ENCODE measurements at regions not wholly inside any gene's neighbourhood (a gene's known extent, or its start where the extent isn't known, plus 50 kb on each side); places are given as distances from the start of the nearest gene placed in this dataset.
"Not testable (repeated sequence)": the region's sequence is repeated elsewhere in the genome, so short reads cannot be mapped to it uniquely, and the experiment has no call there.

GRCh38 chr2:64924170-64924934, 64.8 kb upstream of the SLC1A4 start:
- DNase-seq = no peak

DNA sequence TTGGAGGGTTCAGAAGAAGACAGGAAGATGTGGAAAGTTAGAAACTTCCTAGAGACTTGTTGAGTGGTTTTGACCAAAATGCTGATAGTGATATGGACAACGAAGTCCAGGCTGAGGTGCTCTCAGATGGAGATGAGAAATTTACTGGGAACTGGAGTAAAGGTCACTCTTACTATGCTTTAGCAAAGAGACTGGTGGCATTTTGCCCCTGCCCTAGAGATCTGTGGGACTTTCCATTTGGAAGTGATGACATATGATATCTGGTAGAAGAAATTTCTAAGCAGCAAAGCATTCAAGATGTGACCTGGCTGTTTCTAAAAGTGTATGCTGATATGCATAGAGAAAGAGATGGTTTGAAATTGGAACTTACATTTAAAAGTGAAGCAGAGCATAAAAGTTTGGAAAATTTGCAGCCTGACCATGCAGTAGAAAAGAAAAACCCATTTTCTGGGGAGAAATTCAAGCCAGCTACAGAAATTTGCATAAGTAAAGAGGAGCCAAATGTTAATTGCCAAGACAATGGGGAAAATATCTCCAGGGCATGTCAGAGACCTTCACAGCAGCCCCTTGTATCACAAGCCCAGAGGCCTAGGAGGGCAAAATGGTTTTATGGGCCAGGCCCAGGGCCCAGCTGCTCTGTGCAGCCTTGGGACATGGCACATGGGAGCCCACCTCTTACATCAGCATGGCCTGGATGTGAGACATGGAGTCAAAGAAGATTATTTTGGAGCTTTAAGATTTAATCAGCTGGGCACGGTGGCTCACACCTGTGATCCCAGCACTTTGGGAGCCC, 63.1 kb upstream of the SLC1A4 start:
- DNase-seq = not testable (repeated sequence)

- DNase-seq = no peak
Measured at GRCh38 chr2:64928813-64929212, 60.4 kb upstream of the SLC1A4 start.

DNA sequence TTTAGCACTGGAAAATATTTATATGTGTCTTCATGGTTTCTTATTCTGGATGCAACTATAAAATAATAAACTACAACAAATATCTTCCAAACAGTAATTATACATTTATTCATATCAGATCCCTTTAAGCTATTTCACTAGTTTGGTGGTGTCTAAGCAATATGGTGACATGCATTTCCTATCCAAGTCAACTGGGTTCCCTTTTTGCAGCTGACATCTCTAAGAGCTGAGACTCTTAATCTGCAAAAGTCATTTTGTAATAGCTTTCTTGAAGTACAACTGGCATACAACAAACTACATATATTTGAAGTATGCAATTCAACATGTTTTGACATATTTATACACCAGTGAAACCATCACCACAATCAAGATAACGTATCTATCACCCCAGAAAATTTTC, 59.9 kb upstream of the SLC1A4 start:
- no peak for DNase-seq

GRCh38 chr2:64930258-64930671, 58.9 kb upstream of the SLC1A4 start:
- no peak for DNase-seq

DNA sequence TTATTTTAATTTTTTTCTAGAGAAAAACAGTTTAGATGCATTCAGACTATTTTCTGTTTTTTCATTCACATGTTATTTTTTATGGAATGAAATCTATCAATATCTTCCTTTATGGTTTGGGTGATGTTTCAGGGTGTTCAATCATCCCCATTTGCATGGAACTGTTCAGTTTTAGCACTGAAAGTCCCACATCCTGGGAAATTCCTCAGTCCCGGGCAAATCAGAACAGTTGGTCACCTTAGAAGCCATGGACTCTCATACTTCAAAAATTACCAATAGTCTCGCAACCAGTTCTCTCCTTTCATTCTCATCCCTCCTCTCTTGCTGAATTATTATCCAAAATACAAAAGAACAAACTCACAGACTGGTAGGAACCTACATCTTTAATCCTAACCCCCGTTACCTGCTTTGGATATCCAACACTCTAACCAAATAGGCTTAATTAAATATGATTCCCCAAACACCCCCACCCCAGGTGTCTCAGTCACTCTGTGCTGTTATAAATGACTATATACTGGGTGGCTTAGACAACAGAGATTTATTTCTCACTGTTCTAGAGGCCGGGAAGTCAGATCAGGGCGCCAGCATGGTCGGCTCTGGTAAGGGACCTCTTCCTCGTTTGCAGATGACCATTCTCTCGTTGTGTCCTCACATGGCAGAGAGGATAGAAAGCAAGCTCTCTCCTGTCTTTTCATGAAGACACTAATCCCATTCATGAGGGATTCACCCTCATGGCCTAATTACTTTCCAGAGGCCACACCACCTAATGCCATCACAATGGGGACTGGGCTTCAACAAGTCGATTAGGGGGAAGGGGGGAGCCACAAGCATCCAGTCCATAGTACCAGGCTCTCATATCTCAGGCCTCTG, 57.7 kb upstream of the SLC1A4 start:
- DNase-seq = no peak

DNA sequence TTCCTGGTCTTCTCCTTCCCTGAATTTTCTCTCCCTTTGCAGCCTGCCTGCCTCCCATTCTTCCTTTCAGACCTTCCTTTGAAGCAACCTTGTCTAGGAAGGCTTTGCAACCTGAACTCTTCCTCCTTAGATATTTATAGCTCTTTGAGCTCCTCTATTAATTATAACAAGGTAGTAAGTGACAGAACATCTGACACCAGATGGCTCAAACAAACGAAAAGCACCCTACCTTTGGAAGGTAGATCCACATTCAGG, 57.2 kb upstream of the SLC1A4 start:
- DNase-seq = no peak

DNA sequence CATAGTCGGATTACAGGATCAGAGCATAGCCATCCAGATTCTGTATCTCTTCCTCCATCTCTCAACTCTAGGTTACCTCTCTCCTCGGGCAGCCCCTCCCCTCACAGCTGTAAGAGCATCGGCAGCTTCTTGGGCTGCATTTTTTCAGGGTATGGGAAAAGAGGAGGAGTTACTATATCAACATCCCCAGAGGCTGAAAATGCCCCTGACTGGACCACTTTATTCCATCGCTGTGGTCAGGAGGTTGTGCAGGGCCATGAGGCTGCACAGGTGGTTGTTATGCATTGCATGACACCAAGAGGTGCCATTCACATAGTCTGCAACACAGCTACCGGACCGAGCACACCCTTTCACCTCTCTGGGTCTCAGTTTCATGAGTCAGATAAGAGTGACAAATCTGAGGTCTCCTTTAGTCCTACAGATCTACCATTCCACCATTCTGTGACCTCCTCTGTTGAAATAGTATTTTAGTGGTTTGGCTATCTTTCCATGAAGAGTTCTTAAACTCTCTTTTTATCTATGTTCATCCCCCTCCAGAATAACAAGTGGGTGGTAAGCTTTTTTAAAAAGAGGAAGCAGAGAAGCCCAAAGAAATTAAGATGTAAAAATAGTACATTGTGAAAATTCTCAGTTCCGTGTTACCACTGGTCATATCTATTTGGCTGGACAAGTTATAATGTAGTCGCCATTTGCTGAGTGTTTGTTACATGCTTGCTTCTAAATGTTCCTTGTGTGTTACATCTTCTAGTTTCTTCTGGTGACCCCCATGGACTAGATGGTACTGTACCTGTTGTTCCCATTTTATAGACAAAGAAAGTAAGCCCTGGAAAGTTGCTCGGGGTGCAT, 56.6 kb upstream of the SLC1A4 start:
- DNase-seq = no peak

DNA sequence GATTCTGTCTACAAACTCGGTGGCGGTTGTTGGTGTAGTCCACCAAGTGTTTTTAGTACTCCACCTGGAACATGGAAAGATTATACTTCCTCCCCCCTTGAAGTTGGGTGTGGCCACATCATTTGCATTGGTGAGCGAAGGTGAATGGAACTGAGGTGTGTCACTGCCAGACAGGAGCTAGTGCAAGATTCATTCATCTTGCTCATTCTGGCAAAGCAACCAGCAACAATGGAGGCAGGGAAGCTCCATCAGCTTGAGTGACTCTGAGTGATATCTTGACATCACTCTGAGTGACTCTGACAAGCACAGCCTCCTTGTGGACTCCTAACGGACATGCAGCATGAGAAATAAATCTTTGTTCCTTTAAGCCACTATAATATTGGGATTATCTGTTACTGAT, 54.7 kb upstream of the SLC1A4 start:
- DNase-seq = no peak

GRCh38 chr2:64936809-64937208, 52.4 kb upstream of the SLC1A4 start:
- DNase-seq = no peak

GRCh38 chr2:64937314-64937686, 51.9 kb upstream of the SLC1A4 start:
- DNase-seq = not testable (repeated sequence)

DNA sequence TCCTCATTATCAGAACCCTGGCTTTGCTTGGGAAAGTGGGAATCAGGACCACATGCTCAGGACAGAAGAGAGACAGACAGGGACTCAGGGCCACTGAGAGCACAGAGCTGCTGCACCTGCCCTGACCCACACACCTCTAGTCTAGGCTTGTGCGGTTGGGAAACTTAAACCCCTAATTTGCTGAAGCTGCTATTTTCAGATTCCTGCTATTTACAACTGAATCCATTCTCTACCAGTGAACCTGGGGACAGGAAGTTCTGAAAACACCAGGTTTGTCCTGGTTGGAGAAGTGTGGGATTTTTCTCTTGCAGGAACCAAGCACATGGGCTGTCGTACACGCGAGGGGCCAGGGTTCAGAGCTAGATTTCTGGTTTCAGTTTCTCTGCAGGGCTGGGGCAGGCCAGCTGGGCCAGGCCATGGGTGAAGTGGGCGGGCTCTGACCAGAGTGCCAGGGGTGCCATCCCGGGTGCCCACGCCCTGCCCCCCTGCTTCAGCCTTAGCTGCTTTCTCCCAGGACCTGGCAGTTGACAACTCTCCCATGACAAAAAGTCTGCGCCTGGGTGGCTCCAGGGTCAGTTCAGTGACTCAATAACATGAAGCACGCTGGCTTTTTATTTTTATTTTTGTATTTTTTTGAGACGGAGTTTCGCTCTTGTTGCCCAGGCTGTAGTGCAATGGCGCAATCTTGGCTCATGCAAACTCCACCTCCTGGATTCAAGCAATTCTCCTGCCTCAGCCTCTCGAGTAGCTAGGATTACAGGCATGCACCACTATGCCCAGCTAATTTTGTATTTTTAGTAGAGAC, 51.3 kb upstream of the SLC1A4 start:
- DNase-seq = no peak

DNA sequence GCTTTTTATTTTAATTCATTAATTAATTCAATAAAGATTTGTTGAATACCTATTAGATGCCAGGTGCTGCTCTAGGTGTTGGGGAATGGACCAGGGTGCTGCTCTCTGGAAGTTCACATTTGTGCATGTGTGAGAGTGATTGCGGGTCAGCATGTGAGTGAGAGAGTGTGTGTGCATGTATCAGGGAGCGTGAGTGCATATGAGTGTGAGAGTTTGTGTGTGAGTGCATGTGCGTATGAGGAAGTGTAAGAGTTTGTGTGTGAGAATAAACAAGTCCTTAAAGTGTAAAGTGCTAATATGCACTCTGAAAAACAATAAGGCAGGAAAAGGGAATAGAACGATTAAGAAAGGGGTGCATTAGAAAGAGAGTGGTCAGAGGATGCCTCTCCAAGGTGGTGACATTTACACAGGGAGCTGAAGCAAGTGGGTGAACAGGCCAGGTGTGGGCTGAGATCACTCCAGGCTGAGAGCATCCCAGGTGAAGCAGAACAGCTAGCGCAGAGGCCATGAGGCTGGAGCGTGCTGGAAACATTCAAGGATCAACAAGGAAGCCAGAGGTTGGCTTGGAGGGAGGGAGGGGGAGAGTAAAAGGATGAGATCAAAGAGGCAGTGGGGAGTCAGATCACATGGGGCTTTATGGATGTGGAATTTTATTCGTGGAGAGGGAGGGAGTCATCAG, 50.5 kb upstream of the SLC1A4 start:
- no peak for DNase-seq

DNA sequence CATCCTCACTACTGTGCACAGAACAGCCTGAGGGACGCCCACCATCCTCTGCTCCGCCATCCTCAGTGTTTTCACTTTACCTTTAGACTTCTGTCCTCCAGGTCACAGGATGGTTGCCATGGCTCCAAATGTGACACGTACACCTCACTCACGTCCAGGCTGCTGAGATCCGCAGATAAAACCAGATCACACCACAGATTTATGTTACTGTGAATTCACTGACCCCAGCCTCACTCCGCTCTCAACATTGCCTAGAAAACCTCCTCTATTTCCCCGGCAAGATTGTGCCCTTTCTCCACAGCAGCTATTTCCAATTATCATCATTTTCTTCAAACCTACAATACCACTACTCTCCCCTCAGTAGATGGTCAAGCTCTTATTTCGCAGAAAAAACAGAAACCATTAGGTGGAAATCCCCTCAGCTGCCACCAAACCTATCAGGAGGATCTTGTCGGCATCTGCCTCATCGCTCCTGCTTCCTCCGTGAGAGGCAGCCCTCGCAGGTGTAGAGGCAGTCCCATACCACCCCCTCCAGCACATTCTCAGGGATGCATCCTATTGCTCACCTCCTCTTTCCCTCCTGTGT, 49.8 kb upstream of the SLC1A4 start:
- no peak for DNase-seq
